GM18873 (cell line): ENCODE measurements at regions not wholly inside any gene's neighbourhood (a gene's known extent, or its start where the extent isn't known, plus 50 kb on each side); places are given as distances from the start of the nearest gene placed in this dataset.
"Not testable (repeated sequence)": the region's sequence is repeated elsewhere in the genome, so short reads cannot be mapped to it uniquely, and the experiment has no call there.

Experiments used
- ATAC-seq: cut with Tn5 transposase; IDR thresholded peaks from one replicate; pipeline ENCODE4 v1.9.1; 2021; ENCODE audit warnings: mild to moderate bottlenecking, moderate library complexity, moderate number of reproducible peaks; ENCODE audit not compliant: unreplicated experiment, low FRiP score

DNA sequence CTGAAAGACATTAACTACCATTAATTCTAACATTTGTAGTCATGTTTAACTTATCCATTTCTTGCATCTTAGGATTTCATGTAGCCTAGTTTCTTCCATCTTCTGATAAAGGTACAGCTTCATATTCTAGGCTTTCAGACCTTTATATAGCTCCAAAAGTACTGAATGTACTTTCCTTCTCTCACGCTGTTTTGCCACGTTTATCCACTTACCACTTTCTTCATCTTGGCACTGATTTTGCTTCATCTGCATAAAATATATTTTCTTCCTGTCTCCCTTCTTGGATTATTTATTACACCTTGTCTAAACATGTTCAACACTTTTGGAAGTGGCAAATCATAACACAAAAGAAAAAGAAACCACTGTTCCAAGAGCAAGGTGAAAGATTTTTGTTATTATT, 553.8 kb downstream of the DTWD2 start:
- no peak for ATAC-seq

DNA sequence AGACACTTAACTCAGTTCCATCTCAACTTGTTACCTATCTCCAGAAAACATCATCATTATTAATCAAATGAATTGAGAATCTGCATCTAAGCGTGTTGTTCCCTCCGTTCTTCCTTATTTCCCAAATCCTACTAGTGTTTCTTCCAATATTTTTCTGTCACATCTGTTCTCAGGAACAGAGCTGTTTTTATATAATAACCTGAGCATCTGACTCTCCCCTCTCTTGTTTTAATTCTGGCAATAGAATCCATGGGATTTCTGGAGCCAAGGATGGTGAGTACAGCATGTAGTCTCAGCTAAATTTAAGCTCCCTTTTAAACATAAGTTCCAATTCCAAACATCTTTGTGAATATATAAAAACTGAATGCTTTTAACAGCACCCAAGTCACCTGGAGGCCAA, 558.3 kb downstream of the DTWD2 start:
- no peak for ATAC-seq

DNA sequence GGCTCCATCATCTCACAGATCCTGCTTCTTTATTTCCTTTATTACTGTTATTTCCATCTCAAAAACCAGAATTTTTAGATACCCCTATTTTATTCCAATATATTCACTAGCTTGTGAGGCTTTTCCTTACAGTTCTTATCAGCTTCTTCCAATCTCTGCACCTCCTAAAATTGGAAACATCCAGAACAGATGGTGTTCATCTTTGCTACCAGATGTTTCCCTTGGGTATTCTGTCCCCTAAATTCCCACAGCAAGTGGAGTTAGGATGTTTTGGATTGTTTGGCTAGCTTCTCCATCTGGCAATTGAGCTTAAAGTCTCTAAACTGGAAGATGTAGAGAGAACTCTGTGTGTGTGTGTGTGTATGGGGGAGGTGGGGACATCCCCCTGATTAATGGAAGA, 580.4 kb downstream of the DTWD2 start:
- no peak for ATAC-seq

DNA sequence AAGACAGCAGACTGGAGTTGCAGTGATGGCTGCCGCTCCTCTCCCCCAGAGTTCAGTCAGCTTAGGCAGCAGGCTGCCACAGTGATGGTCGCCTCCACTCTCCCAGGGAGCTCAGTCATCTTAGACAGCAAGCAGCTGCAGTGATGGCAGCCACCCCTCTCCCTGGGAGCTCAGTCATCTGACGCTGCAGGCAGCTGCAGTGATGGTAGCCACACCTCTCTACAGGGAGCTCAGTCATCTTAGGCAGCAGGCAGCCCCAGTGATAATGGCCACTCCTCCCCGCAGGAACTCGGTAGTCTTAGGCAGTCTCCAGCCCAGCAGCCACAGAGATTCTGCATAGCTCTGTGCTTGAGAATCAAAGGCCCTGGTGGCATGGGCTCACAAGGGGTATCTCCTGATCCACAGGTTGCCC, 582.7 kb downstream of the DTWD2 start:
- ATAC-seq: no peak

DNA sequence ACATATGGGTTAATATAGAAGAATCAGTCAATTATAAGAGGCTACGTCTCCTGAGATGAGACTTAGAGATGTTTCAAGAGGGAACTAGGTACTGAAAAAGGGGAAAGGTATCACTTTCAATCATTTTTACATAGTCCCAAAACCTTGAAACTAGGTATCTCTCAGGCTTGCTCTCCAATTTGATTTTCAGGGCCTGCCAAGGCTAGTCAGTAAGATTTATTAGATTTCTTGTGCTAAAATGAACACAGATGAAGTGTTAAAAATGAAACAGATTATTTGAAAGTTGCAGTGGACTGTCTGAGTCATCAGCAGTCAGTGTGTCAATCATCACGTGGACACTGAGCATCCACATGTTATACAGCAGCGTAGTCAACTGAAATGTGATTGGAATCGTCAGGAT, 591.1 kb downstream of the DTWD2 start:
- ATAC-seq: no peak

DNA sequence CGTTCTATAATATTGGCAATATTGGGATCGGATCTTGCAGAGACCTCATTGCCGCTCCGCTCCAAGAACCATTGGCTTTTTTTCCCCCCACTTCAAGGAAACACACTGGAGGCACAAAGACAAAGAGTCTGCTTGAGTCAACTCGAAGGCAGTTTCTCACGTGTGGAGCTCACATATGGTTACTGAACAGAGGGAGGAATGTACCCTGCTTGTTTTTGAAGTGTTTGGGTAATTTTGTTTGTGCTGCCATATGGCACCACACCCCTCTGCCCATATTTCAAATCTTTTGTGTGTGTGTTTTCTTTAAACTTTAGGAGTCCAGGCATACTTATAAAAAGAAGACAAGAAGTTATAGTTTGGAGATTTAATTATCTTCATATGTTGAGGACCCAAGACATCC, 595.9 kb downstream of the DTWD2 start:
- ATAC-seq: no peak

DNA sequence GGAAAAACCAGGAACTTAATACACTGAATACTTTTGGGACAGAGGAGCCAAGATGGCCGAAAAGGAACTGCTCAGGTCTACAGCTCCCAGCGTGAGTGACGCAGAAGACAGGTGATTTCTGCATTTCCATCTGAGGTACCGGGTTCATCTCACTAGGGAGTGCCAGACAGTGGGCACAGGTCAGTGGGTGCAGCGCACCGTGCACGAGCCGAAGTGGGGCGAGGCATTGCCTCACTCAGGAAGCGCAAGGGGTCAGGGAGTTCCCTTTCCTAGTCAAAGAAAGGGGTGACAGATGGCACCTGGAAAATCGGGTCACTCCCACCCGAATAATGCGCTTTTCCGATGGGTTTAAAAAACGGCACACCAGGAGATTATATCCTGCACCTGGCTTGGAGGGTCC, 605.4 kb downstream of the DTWD2 start:
- ATAC-seq: not testable (repeated sequence)

DNA sequence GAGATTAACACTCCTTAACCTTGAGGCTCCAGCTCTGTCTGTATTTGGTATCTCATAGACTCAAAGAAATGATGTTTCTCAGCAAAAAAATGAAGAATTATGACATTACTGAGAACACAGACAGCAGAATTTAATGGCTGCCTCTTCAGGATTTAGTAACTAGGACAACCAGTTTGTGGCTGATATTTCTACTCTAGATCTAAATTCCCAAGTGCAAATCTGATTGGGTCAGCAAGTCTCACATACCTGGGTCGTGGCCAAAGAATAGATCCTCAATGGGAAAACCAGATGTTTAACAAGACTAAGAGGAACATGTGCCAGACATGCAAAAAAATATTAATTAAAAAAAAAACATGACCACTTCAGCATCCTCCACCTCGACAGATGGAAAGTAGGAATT, 608.9 kb downstream of the DTWD2 start:
- no peak for ATAC-seq

DNA sequence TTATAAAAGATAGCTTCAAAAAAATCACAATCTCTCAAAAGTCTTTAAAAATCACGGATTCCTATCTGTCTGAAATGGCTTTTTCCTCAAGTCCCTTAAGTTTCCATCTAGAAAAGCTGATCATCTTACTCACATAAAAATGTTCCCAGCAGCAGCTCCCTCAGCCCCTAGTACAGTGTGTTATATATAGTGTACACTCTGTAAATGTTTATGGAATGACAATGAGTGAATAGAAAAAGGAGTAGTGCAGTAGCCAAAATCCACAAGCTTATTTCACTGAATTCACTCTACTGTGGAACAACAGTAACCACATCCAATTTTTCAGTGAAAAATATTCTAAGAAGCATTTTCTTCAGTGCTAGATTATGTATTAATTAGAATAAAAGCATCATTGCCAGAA, 609.4 kb downstream of the DTWD2 start:
- no peak for ATAC-seq

DNA sequence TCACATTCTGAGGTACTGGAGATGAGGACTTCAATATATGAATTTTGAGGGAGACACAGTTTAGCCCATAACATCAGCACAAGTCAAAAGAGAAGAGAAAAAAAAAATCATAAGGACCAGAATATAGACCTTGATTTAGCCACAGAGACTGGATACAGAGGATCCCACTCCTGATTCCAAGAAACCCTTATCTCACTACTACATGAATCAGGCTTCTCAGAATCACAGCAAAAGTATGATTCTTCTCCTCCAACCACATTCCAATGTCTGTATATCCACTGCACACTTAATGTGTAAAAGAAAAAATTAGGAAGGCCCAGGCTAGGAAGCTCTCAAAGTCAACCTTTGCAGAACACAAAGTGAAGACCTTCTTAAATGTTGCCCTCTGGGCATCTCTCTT, 610.9 kb downstream of the DTWD2 start:
- ATAC-seq: no peak

DNA sequence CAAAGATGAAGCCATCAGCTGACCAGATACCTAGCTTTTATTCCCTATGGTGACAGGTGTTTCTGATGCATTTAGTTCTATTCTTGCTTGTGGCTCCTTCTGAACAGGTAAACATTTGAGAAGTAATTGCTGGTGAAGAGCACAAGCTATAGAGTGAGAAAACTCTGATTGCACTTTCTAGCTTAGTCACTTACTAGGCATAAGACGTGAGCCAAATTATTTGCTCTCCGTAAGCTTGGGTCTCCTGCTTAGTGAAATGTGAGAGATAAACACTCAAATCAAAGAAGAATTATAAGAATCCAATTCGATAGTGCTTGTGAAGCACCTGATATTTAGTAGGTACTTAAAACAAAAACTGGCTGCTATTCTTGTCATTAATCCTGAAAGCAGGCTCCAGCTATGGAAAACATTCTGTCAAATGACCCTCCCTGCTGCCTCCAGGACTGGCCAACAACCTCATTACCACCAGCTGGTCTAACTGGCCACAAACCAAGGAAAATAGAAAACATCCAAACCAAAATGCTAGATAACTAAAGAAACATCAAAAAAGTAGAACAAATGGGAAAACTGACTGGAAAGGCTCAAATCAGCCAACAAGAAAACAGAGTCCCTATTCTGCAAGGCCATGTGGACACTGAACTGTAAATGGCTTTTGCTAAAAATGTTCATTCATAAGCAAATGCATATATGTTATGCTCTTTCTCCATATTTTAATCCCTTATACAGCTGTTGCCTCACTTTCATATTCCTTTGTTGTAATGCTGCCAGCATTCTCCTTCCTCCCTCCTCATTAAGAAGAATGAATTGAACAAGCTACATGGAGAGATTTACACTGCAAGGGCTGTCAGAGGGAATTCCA, 616.1 kb downstream of the DTWD2 start:
- ATAC-seq: no peak

DNA sequence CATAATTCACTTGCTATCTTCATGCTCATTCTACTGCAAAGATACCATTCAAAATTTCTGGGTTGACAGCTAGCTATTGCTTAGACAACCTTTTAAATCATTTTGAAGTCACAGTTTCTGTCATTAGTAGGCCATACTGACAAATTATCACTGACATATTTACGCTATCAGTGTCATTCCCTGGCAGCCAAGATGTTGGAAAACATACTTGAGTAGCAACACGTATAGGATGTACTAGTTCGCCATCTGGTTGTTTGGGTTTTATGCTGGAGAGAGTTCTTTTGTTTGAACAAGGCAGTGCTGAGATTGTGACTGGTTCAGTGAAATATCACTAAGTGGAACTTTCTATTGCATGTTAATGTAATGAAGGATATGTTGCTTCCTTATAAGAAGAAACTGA, 621.9 kb downstream of the DTWD2 start:
- no peak for ATAC-seq

DNA sequence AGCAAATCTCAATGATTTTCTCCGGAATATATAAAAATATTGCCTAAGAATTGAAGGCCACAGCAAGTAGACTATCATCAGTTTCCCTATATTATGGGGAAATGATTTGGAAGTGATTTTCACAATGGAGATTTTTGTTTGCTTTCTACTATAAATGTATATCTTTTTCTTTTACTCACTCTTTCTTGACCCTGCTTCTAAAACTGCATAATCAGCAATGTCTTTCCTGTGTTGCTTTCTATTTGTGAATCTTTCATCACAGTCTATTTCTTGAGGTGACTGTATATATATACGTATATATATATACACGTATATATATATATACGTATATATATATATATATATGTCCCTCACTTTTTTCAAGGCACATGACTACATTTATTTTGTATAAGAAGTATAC, 622.6 kb downstream of the DTWD2 start:
- no peak for ATAC-seq

DNA sequence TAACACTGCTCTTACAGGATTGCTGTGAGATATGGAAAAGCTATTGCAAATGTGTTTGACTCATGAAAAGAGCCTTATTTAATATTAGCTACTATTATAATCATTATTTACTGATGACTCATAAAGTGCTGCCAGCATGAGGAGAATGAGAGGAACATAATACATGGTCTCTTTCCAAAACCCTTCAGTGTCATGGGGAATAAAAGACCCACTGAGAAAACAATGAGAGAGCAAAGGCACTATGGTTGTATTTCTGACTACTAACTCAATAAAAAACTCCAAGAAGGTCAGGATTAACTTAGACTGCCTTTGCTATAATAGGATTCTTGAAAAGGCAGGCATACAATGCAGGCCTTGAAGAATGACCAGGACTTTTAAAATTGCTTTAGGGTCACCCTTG, 633.5 kb downstream of the DTWD2 start:
- no peak for ATAC-seq

DNA sequence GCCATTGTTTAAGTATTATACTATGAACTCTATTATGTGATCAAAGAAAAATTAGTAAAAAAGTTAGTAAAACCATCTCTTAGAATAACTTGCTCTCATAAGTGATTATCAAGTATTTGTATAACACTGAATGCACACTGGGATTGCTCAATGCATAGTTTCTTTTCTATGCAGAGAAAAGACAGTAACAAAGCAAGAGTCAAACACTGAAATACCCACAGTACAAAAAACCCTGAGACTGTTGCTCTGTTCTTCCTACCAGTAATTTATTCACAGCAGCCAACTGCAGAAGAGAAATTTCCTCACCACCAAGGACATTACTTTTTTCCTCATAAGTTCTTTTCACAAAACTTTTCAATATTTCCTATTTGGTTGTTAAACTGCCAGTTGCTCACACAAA, 634.4 kb downstream of the DTWD2 start:
- ATAC-seq: no peak

DNA sequence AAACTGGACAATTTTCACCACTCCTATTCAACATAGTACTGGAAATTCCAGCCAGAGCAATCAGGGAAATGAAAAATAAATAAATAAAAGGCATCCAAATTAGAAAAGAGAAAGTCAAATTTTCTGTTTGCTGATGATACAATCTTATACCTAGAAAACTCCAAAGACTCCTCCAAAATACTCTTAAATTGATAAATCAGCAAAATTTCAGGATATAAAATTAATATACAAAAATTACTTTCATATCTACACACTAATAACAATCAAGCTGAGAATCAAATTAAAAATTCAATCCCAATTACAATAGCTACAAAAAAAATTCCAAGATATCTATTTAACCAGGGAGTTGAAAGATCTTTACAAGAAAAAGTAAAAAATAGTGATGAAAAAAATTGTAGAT, 651.9 kb downstream of the DTWD2 start:
- no peak for ATAC-seq

DNA sequence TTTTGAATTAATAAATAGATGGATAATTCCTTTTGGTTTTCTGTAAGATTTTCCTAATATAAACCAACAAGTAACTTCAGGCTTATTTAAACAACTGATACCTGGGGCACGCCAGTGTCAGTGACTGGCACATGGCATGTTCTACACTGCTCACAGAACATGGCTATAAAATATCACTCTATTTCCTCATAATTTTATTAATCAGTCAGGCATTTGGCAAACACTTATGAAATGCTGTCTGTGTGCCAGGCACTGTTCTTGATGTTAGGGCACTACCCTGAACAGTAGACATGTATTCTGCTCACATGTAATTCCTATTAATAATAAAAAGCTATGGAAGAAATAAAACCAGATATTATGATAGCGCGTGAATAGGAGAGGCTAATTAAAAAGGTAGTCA, 661.0 kb downstream of the DTWD2 start:
- ATAC-seq: no peak

DNA sequence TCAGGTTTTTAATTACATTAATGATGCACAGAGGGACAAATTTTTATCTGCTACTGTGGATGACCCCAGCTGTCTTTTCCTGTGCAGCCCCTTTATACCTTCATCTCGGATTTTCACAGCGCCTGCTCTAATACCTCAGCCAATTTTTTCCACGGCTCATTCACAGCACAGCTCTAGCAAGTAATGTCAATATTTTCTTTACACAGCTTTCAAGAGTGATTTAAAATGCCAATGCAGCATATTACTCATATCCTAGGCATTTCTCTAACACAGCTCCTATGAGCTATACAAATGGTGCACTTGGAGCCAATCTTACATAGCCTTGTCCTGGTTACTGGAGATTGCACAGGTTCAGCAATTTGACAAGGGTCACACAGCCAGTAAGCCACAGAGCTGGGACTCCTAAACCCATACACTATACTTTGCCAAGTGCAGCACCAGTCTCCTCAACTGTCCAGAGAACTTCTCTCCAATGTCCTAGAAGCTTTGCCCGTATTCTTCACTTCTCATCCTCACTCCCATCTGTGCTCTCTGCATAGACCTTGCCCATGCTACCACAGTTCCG, 661.8 kb downstream of the DTWD2 start:
- ATAC-seq: no peak

DNA sequence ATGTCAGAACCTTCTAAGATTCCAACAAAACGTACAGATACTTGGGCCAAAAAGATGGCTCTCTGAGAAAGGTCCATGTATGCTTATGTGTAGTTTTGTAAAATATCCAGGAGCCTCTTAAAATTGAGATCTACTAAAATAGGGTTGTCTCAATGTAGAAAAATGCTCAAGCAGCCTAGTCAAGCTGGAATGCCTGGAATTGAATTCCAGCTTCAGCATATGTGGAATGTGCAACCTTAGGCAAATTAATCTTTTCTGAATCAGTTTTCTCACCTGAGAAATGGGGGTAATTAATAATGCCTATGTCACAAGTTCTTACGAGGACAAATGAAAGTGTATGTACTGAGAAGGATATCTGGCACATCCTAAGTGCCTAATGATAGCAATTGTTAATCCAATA, 662.4 kb downstream of the DTWD2 start:
- ATAC-seq: no peak

DNA sequence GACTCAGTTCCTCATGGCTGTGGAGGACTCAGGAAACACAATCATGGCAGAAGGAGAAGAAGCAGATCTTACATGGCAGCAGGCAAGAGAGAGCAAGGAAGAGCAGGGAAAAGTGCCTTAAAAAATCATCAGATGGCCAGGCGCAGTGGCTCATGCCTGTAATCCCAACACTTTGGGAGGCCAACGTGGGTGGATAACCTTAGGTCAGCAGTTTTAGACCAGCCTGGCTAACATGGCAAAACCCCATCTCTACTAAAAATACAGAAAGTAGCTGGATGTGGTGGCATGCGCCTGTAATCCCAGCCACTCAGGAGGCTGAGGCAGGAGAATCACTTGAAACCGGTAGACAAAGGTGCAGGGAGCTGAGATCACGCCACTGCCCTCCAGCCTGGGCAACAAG, 664.6 kb downstream of the DTWD2 start:
- ATAC-seq: not testable (repeated sequence)

DNA sequence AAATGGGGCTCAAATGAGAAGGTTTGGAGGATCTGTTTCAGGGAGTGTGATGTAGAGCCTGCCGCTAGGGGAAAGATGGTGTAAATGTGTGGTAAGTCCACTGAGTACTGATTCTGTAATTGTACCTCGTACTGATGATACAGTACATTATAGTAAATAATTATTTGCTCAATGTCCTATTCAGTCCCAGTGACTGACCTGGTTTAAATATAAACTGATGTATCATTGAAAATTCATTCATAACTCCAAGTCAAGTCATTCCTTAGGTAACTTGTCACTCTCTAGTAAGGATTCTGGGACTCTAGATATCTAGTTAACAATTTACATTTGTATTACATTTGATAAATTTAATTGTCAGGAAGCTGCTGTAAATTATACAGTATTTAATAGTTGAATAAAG, 667.3 kb downstream of the DTWD2 start:
- ATAC-seq: no peak

DNA sequence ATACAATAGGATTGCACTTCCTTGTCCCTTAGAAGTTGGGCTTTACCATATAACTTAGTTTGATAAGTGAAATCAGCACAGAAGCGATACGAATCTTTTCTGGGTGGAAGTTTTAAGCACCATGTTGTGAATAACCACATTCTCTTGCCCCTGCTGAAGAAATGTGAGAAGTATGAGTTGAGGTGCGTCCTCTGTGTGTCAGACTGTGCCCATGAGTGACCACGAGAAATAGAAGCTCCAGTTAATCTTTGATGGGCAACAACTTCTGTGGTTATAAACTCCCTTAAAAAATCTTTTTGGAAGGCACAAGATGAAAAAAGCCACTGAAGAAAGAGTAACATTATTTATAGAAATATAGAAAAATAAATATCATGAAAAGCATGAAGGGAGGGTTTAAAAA, 668.2 kb downstream of the DTWD2 start:
- ATAC-seq: no peak
